AG04450 (cell line): ENCODE measurements at regions not wholly inside any gene's neighbourhood (a gene's known extent, or its start where the extent isn't known, plus 50 kb on each side); places are given as distances from the start of the nearest gene placed in this dataset.

Source experiments
- CTCF ChIA-PET: fragments of 300-600, 350-600 bp; formaldehyde crosslinking; extraction: SDS; loops from one replicate; lab custom pipeline; 2022; ENCODE audit warnings: antibody characterized with exemption, inconsistent platforms; lab: Charles Lee
- POLR2A ChIA-PET: fragments of 350-600 bp; formaldehyde crosslinking; extraction: SDS; loops from one replicate; lab custom pipeline; 2021; ENCODE audit warnings: antibody characterized with exemption, inconsistent platforms; lab: Yijun Ruan, JAX
- DNase-seq: peaks from one replicate; pipeline ENCODE4 v3.0.0-alpha.2; 2011; ENCODE audit warnings: low read depth, low spot score
- H3K27ac ChIP-seq: one replicate; pipeline ENCODE4 v1.5.1; 2012; ENCODE audit warnings: low read depth, low read length, control low read depth
- H3K27me3 ChIP-seq: one replicate; pipeline ENCODE4 v1.6.0; 2012; ENCODE audit warnings: low read length; ENCODE audit not compliant: control insufficient read depth, insufficient read depth
- H3K4me3 ChIP-seq: 2 replicates; pipeline ENCODE4 v1.5.1; 2011; ENCODE audit warnings: mild to moderate bottlenecking, low read depth, low read length, control low read depth
- H3K9me3 ChIP-seq: 2 replicates; pipeline ENCODE4 v1.5.1; 2012; ENCODE audit warnings: low read length; ENCODE audit not compliant: control insufficient read depth, insufficient read depth
- TF ChIP-seq, protein P1 (sequence below): IDR thresholded peaks from 2 replicates; pipeline ENCODE4 v1.5.1; 2011; ENCODE audit warnings: low read depth, low read length, control low read depth, inconsistent platforms

DNA sequence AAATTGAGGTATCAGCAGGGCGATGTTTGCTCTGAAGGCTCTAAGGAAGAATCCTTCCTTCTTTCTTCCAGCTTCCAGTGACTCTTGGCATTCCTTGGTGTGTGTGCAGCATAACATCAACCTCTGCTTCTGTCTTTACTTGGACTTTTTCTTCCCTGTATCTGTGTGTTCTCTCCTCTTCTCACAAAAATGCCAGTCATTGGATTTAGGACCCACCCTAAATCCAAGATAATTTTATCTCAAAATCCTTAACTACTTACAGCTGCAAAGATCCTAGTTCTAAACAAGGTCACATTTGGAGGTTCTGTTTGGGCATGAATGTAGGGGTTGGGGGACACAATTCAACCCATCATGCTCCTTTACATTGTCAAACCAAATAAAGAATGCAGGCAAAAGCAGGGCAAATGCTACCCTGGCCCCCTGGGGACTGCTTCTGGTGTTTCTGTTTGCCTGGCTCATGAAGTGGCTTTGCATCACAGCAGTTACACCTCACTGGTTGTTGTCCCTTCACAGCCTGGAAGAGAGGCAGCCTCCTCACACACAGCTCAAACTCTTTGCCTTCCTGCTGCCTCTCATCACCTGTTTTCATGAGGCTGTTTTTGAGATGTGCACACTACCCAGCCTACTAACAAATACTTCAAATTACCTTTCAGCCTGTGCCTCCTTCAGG is 64.8 kb upstream of the PLCXD3 start:
- POLR2A ChIA-PET: no interaction called here
- Histone ChIP-seq H3K27ac (no peak overlapping the region), H3K27me3 (peaks cover 3% of the 10 kb centered on the region), H3K4me3 (no peak overlapping the region), H3K9me3 (no peaks in the 10 kb centered on the region)
- TF ChIP-seq, protein P1, sequence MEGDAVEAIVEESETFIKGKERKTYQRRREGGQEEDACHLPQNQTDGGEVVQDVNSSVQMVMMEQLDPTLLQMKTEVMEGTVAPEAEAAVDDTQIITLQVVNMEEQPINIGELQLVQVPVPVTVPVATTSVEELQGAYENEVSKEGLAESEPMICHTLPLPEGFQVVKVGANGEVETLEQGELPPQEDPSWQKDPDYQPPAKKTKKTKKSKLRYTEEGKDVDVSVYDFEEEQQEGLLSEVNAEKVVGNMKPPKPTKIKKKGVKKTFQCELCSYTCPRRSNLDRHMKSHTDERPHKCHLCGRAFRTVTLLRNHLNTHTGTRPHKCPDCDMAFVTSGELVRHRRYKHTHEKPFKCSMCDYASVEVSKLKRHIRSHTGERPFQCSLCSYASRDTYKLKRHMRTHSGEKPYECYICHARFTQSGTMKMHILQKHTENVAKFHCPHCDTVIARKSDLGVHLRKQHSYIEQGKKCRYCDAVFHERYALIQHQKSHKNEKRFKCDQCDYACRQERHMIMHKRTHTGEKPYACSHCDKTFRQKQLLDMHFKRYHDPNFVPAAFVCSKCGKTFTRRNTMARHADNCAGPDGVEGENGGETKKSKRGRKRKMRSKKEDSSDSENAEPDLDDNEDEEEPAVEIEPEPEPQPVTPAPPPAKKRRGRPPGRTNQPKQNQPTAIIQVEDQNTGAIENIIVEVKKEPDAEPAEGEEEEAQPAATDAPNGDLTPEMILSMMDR: no peak
- no peak for DNase-seq
- CTCF ChIA-PET: no interaction called here

GRCh38 chr5:41574391-41574790 is 64.0 kb upstream of the PLCXD3 start:
- ChIA-PET POLR2A (no interaction called here), CTCF (no interaction called here)
- Histone ChIP-seq H3K4me3 (no peak overlapping the region), H3K27me3 (peaks cover 3% of the 10 kb centered on the region), H3K9me3 (no peaks in the 10 kb centered on the region), H3K27ac (no peak overlapping the region)
- TF ChIP-seq, protein P1: no peak
- DNase-seq: no peak
